Sigmoid colon (tissue), 4 donors: ENCODE measurements at regions not wholly inside any gene's neighbourhood (a gene's known extent, or its start where the extent isn't known, plus 50 kb on each side); places are given as distances from the start of the nearest gene placed in this dataset.

Experiments
- POLR2AphosphoS5 ChIP-seq, 4 donors: sonication (generic); formaldehyde crosslinking; IDR thresholded peaks; one replicate each; pipeline ENCODE4 v1.6.1; 2017; ENCODE audit warnings: antibody characterized with exemption in 4 of 4
- TF ChIP-seq, protein P1 (sequence below), 4 experiments: fragments of 450-650 bp in 3 of 4; fragments of 200-600 bp in 1 of 4; IDR thresholded peaks; one replicate each; pipeline ENCODE4 v1.5.1; 2016 to 2019; ENCODE audit warnings: antibody characterized with exemption in 4 of 4, mild to moderate bottlenecking in 3 of 4, moderate library complexity in 2 of 4

DNA sequence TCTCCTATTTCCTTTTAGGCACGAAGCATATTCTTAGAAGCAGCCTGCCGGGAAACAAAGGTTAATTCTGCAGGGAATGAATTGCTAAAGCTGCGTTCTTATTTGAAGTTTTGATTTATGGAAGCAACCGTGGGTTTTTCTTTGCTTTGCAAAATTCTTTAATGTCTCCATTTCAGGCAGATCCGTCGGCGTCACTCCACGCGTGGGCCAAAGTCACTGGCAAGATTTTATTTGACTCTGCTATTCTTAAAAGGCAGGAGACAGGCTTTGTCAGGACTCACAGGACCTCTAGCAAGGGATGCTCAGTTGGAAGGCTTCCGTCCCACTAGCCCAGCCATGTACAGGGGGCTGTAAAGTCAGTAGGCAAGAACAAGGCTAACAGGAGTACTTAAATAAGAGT is 387.3 kb upstream of the XYLT1 start:
- TF ChIP-seq, protein P1, sequence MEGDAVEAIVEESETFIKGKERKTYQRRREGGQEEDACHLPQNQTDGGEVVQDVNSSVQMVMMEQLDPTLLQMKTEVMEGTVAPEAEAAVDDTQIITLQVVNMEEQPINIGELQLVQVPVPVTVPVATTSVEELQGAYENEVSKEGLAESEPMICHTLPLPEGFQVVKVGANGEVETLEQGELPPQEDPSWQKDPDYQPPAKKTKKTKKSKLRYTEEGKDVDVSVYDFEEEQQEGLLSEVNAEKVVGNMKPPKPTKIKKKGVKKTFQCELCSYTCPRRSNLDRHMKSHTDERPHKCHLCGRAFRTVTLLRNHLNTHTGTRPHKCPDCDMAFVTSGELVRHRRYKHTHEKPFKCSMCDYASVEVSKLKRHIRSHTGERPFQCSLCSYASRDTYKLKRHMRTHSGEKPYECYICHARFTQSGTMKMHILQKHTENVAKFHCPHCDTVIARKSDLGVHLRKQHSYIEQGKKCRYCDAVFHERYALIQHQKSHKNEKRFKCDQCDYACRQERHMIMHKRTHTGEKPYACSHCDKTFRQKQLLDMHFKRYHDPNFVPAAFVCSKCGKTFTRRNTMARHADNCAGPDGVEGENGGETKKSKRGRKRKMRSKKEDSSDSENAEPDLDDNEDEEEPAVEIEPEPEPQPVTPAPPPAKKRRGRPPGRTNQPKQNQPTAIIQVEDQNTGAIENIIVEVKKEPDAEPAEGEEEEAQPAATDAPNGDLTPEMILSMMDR (IDR thresholded peaks at IDR 0.05) = no peak
- TF ChIP-seq POLR2AphosphoS5 (IDR thresholded peaks at IDR 0.05) = no peak
